ENCODE measurements at regions not wholly inside any gene's neighbourhood (a gene's known extent, or its start where the extent isn't known, plus 50 kb on each side); places are given as distances from the start of the nearest gene placed in this dataset.

DNA sequence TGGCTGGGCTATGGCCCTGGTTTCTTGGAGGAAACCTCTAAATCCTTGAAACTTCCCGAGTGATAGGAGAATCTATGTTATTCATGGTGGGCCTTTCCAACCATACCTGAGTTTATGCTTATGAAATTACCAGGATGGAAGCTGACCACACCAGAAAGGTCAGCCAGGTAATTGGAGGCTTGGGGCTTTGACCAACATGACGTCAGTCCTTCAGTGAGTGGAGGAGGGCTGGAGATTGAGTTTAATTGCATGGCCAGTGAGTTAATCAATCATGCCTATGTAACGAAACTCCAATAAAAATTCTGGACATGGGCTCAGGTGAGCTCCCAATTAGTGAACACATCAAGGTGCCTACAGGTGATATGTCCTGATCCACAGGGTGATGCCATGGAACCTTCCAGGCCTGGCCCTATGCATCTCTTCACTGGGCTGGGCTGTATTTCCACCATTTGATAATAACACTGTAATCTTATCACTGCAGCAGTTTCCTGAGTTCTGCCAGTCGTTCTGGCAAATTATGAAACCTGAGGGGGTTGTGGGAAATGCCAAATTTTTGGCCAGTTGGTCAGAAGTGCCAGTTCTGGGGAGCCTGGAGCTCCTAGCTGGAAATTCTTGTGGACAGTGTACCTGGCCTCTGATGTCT, 106.5 kb downstream of the CDH26 start:
- no peak for FAIRE-seq

DNA sequence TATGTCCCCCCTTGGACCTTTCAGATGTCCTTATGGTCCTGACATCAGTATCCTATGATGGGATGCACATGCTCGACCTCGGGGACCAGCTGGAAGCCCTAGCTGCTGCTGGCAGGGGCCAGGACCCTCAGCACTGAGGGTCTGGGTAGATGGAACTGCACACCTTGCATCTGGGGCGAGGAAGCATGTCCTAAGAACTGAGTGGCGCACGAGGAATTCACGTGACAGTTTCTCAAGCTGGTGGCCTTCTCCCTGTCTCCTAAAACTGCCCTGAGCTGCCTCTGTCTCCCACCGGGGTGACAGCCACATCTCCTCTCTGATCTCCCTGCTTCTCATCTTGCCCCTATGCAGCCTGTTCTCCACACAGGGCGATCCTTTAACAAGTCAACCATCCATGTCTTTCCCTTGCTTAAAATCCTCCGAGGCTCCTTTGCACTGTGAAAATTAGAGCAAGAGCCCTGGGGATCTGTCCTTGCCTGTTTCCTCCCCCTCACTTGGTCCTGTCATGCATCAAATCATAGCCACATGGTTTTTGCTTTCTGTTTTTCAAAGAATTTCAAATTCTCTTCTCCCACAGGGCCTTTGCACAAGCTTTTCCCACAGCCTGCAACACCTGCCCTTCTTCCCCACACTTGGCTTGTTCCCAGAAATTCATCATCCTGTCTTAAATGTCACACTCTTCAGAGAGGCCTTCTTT, 107.7 kb downstream of the CDH26 start:
- FAIRE-seq: no peak

DNA sequence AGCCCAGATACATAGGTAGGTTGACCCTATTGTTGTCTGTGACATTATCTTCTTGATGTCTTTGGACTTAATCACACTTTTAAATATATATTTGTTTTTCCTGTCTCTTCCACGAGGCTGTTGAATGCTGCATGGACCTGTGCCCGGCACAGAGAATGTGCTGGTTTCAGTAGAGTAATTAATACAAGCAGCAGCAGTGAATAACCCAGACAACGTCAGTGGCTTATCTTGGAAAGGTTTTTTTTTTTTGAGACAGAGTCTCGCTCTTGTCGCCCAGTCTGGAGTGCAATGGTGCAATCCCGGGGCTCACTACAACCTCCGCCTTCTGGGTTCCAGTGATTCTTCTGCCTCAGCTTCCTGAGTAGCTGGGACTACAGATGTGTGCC, 108.2 kb downstream of the CDH26 start:
- FAIRE-seq: no peak

DNA sequence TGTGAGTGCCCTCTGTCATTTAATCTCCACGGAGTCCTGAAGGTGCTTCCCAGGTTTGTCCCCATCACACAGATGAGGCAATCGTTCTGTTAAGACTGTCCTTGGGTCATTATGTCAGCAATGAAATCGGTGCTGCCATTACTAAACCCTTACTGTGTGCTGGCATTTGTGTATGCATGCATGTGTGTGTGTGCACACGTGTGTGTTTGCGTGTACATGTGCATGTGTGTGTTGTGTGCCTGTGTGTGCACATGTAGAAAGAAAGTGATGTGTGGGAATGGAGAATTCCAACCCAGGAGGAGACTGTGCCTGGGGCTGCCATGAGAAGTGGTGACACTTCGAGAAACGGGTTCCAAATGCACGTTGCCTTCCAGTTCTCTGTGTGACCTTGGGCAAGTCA, 110.3 kb downstream of the CDH26 start:
- FAIRE-seq: no peak

DNA sequence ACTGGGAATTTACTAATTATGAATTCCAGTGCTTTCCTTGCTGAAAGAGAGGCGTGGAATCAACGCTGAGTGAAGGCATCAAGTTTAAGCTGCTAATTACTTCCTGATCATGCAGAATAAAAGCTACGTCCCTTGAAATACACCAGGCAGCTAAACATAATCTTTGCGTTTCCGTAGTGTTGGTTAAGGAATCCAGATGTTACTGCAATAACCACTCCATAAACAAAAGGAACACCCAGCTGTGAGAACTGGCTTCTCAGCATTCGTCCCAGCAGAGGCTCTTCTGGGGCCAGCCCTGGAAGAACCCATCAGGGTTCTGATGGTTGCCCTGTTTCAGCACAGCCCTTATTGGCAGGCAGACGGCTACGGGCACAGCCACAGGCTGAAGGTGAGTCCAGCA, 111.4 kb downstream of the CDH26 start:
- FAIRE-seq: no peak

DNA sequence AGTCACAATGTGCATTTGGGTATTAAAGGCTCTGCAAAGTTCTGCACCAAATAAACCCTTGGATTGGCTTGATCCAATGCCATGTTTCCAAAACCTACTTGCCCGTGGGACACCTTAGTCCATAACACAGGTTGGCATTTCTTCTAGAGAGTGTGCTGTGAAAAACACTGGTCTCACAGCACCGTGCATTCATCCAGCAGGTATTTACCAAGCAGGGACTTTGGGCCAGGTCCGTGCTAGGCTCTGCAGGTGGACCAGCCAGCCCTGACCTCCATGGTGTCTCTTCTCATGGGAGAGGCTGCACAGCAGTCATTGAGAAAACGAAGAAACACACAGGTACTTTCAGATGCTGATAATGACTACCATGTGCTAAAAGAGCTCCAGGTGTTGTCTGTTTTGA, 112.6 kb downstream of the CDH26 start:
- no peak for FAIRE-seq

DNA sequence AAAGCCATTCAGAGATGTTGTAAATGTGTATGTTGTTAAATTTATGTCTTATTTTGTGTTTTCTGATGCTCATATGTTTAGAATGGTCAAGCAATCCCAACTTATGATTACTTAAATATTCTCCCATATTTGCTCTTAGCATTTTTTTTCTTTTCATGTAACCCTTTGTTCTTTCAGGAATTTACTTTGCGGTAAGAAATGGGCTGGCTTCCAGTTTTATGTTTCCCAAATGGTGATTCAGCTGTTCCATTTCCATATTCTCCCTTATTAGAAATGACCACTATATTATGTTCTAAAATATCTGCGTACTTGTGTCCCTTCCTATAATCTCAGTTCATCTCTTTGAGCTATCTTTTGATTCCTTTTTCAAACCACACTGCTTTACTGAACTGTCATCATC, 113.7 kb downstream of the CDH26 start:
- no peak for FAIRE-seq

DNA sequence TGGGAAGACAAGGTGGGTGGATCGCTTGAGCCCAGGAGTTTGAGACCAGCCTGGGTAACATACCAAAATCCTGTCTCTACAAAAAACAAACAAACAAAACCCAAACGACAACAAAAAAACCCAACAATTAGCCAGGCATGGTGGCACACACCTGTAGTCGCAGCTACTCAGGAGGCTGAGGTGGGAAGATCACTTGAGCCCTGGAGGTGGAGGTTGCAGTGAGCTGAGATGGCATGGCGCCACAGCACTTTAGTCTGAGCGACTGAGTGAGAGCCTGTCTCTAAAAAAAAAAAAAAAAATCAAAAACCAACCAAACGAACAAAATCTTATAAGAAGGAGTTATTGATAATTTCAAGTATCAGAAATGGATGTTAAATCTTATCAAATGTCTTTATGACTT, 114.9 kb downstream of the CDH26 start:
- FAIRE-seq: no peak

DNA sequence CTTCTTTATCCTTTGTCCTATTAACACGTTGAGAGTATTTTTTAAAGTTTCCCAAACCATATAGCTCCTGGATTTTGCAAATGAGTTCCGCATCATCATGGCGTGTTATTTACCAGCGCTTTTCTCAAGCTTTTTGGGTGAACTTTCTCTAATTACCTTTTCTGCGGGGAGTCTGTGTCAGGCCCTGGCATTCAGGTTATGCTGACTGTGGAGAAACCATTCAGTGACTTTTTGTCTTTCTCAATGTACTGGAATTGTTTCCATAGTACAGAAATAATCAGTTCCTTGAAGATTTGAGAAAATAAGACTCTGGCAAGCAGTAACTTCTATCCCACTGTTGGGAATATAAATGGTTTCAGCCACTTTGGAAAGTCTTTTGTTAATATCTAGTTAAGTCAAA, 115.3 kb downstream of the CDH26 start:
- FAIRE-seq: no peak

DNA sequence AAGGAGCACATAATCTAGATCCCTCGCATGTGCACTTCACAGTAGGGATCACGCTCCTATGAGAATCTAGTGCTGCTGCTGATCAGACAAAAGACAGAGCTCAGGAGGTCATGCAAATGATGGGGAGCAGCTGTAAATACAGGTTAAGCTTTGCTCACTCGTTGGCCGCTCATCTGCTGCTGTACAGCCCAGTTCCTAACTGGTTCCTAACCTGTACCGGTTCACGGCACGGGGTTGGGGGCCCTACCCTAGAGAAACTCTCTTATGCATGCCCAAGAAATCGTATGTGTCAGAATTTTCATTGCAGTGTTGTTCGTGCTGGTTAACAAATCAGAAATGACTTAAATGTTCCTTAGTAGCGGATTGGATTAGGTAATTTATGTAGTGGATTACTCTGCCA, 116.1 kb downstream of the CDH26 start:
- FAIRE-seq: no peak

DNA sequence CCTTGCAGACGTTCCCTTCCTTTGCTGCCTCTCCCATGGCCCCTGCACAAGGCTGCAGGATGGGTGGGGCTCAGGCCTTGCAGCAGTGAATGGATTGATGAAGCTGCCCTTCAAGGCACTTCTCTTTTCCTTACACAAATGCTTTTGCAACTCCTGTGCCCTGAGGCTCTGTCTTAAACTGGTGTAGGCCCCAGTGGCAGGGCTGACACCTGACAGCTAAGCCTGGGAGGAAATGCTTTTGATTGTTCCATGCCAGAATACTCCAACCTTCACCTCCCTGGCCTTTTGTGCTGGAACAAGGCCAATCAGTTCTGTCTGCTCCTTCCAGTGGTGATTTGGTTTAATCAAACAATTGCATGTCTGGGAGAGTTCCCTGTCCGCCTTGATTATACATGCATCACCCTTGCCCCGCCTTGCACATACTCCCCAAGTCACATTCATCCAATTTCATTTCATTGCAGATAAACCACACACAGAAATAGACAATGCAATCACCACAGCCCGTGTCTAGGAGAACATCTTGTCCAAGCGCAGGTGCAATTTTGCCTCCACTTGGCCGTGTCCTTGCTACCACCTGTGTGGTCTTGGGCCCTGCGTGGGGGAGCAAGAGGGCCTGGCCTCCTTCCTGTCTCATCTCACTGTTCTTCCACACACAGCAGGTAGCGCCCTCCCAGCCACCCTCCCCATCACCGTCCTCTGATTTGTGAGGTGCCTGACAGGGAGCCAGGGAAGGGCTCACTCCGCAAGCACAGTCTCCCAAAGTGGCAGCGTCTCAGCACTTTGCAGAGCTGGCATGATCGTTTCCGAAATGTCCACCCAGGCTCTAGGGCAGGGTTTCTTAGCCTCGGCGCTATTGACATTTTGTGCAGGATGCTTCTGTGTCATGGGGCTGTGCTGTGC, 120.4 kb downstream of the CDH26 start:
- FAIRE-seq: no peak

DNA sequence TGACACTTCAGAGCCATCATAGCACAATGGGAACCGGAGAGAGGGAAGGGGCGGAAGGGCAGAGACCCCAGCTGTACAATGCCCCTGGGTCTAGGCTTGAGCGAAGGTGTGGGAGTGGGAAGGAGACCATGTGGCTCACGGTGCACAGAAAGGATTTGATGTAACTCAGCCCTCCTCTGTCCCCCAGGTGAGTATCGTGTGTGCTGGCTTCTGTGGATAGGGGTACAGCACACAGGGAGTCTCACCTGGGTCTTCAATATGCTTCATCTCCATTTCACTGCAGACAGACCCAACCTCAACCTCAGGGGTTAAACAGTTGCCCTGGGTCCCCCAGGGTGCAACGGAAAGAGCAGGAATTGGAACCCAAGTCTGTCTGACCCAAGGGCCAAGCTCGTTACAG, 122.2 kb downstream of the CDH26 start:
- FAIRE-seq: no peak

DNA sequence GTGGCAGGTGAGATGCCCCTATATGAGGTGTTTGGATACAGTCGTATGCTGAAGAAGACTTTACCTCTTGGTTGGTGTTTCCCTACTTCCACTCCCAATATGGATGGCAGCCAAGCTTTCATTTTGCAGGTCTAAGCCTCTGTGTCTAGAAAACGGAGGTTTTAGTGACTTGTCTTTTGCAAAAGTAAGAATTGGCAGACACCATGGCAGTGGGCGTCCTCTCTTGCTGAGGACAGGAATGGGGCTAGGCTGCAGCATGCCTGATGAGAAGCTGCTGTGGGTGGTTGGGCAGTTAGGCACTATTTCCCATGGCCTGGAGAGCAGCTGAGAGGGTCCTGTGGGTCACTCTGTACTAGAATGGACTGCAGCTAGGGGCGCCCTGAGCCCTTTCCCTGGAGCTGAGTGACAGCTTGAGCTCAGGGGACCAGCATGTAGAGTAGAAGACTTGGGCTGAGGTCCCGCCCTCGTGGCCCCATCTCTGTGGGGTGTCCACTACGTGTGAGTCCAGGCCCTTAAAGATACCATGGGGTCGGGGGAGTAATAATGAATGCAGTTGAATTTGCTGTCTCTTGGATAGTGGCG, 127.4 kb downstream of the CDH26 start:
- no peak for FAIRE-seq

DNA sequence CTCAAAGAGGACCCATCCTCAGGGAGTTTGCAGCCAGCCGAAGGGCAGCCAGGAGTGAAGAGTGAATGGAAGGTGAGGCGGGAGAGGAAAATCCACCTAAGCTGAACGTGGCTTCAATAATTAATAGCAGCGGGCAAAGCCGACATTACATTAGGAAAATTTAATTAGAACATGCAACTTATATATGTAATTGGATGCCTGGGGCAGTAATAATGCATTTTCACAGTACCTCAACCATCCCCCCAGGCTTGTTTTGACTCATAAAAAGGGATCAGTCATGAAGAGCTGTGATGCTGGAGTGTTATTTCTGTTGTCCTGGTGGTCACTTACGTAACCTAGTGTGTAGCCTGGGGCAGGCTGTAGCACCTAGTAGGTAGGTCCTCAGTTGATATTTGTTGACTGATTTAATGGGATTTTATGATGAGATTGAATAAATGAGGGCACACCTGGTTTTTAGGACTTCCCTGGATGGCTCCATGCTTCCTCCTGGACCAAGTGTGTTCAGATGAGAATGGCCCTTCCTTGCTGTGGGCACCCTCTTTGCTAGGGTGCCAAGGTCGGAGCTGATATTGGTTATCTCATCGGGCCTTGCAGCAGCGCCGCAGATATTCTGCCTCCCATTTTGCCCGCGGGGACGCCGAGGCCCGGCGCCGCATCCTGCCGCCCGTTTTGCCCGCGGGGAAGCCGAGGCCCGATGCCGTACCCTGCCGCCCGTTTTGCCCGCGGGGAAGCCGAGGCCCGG, 128.8 kb downstream of the CDH26 start:
- no peak for FAIRE-seq

DNA sequence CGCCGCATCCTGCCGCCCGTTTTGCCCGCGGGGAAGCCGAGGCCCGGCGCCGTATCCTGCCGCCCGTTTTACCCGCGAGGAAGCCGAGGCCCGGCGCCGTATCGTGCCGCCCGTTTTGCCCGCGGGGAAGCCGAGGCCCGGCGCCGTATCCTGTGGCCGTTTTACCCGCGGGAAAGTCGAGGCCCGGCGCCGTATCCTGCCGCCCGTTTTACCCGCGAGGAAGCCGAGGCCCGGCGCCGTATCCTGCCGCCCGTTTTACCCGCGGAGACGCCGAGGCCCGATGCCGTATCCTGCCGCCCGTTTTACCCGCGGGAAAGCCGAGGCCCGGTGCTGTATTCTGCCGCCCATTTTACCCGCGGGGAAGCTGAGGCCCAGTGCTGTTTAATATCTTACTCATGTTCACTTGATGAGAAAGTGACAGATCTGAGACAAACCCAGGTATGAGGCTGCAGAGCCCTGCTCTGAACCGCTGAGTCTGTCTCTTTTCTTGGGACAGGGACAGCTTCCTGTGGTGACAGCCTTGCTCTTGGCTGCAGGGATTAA, 129.4 kb downstream of the CDH26 start:
- FAIRE-seq: no peak

DNA sequence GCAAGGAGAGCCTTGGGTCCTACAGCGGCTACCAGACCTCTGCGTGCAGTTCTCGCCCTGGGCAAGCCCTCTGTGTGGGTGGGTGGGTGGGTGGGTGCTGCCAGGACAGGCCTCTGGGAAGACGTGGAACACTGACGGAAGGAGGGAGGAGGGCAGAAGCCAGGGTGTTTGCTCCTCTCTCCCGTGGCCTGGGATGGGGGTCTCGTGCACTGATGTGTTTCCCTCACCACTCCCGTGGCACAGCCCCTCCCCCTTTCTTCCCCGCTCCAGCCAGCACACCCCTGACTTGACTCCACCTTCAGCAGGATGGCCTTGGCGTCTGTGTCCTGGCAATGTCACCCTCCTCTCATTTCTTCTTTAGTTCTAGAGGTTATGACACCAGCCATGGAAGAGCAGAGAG, 130.0 kb downstream of the CDH26 start:
- no peak for FAIRE-seq

DNA sequence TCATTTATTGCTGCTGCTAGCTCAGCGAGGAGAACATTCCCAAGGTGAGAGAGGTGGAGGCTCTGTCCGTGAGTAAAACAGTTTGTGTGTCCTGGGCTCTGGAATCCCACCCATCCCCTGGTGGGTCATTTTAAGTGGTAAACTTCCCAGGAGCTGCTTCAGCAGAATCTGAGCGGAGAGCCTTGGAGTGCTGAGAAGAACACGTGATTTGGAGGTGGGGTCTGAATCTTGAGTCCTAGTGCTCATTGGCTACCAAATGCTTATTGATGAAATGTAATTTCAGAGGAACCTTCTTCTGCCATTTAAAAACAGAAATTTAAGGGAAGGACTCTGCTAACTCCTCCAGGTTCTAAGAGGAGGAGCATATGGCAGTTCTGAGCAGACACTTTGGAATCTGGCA, 132.4 kb downstream of the CDH26 start:
- FAIRE-seq: no peak

DNA sequence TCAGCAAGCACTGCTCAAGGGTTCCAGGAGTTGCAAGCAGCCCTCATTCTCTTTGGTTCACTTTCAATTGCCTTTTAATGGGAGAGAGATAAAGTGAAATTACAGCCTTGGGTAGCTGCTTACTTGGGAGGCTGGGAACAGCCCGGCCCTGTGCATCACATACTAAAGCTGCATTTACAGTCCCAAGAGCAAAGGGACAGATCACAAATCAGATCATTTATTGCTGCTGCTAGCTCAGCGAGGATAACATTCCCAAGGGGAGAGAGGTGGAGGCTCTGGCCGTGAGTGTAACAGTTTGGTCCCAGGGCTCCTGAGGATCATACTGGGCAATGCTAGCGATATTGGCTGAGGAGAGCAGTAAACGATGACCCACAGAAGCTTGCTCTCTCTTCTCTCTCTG, 133.1 kb downstream of the CDH26 start:
- FAIRE-seq: no peak

DNA sequence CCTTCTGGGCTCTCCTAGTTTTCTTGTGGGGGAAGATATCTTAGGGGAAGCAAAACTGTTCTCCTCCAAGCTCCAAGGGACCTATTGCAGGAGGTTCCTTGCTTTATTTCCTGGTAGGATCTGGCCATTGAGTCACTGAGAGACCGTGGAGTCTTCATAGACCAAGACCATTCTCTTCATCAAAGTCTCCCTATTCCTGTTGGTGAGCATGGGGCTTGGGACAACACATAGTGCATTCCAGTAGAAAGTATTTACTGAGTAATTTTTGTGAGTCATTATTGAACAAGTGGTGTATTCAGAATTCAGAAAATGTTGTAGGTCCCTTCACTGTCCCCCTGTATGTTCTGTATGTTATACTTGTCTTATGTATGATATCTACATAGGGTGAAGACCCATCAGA, 133.6 kb downstream of the CDH26 start:
- FAIRE-seq: no peak

DNA sequence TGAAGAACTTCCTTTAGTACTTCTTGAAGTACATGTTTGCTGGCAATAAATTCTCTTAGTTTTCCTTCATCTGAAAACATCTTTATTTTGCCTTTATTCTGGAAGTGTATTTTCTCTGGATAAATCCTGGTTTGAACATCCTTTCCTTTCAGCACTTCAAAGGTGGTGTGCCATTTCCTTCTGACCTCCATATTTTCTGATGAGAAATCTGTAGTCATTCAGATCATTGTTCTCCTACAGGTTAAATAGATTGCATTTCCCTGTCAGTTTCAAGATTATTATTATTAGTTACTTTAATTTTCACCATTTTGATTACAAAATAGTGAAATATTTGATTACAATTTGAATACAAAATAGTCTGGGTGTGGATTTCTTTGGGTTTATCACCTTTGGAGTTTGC, 134.5 kb downstream of the CDH26 start:
- no peak for FAIRE-seq

DNA sequence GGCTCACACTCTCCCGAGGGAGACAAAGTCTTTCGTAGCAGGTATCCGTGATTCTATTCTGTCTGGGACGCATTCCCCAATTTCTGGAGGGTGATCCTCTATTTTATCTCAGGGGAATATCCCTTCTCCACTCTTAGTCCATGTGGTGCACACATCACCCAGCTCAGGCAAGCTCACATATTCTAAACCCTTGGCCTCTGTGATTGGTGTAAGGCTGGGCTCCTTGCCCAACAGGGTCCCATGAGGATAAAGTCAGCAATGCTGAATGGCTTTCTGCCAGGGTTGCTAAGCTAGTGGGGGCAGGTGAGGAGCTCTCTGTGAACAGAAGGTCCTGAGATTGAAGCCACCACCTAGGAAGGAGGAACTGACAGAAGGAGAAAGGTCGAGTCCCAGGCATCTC, 137.2 kb downstream of the CDH26 start:
- no peak for FAIRE-seq

DNA sequence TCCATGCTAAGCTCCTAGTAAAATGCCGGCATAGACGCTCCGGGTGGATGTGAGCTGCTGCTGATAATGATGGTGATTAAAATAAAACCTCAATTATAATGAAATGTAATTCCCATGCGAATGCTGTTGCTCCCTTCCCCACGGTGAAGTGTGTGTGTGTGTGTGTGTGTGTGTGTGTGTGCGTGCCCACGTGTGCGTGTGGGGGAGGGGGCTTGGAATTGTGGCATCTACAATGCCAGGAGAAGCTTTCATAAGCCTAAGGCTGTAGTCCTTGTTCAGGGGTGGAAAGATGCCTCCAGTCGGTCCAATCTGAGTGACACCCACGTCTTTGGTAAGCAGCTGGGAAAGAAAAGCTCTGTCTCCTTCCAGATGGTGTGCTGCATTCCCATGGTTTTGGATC, 137.9 kb downstream of the CDH26 start:
- FAIRE-seq: no peak

DNA sequence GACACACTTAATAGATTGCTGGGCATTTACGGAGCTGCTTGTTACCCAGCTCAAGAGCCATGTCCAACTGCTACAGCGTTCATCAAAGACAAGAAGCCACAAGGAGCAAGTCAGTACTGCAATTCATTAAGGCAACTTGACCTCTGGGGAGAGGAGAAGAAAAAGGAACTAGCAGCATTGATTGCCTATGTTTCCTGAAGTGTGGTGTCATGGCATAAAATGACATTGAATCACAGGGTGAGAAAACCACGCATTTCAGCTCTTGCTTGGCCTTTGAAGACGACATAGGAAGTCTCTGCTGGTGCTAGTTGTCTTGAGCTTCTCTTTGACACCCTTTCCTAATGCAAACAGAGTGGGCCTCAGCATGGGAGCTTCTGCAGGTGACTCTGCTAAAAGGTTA, 139.1 kb downstream of the CDH26 start:
- FAIRE-seq: no peak

All from islet of Langerhans (tissue), 1 donor.